Right lobe of liver (tissue), 6 donors: ENCODE measurements at regions not wholly inside any gene's neighbourhood (a gene's known extent, or its start where the extent isn't known, plus 50 kb on each side); places are given as distances from the start of the nearest gene placed in this dataset.

Source experiments
- ATAC-seq, 4 donors: fragments of 200-7000 bp; cut with Tn5 transposase; one replicate each; pipeline ENCODE4 v1.9.1; 2020; ENCODE audit warnings: mild to moderate bottlenecking in 4 of 4, moderate library complexity in 4 of 4
- DNase-seq, 3 donors: peaks; one replicate each; pipeline ENCODE4 v3.0.0-alpha.2; 2020
- H3K27ac ChIP-seq, 3 donors: fragments of 200-600 bp; one replicate each; pipeline ENCODE4 v1.8.0; 2022
- H3K27me3 ChIP-seq, 2 donors: fragments of 200-600 bp; one replicate each; pipeline ENCODE4 v1.8.0; 2022
- H3K36me3 ChIP-seq, 4 donors: fragments of 200-600 bp; sonication (generic) in 1 of 4; one replicate each; pipeline versions ENCODE4 v1.5.1 to v1.8.0; 2017 to 2022; ENCODE audit warnings: control low read depth in 1 of 4
- H3K4me1 ChIP-seq, 4 donors: fragments of 200-600 bp; sonication (generic) in 1 of 4; one replicate each; pipeline versions ENCODE4 v1.5.1 to v1.8.0; 2017 to 2022; ENCODE audit warnings: control low read depth in 1 of 4
- H3K4me3 ChIP-seq, 3 donors: fragments of 200-600 bp; one replicate each; pipeline ENCODE4 v1.8.0; 2022
- H3K9me3 ChIP-seq, 4 donors: fragments of 200-600 bp; sonication (generic) in 1 of 4; one replicate each; pipeline versions ENCODE4 v1.5.1 to v1.8.0; 2017 to 2022; ENCODE audit warnings: control low read depth in 1 of 4
- POLR2A ChIP-seq: fragments of 450-650 bp; IDR thresholded peaks from one replicate; pipeline ENCODE4 v1.6.1; 2017; ENCODE audit warnings: antibody characterized with exemption, mild to moderate bottlenecking
- WGBS: methylation state at CpG from one replicate; pipeline ENCODE4 v1.1.6; 2018; ENCODE audit warnings: low coverage, low lambda C conversion rate; ENCODE audit not compliant: insufficient coverage; ENCODE audit errors: missing lambda C conversion rate; 5-methylcytosine and 5-hydroxymethylcytosine counted together
- intact Hi-C, 2 donors: fragments of 100-400 bp; cut with DNase I; formaldehyde crosslinking; loops; one replicate each; pipeline versions ENCODE4 v1.11.2 to v1.14.1; 2022
- TF ChIP-seq, protein P1 (sequence below), 4 donors: fragments of 200-600 bp in 3 of 4; fragments of 450-650 bp in 1 of 4; IDR thresholded peaks; one replicate each; pipeline versions ENCODE4 v1.5.1 to v1.8.0; 2016 to 2022; ENCODE audit warnings: antibody characterized with exemption in 4 of 4, mild to moderate bottlenecking in 2 of 4
- donor health status: DM: no; HTN: yes; CAD: no.
- donor health status: DM: no; HTN: no; CAD: no.
- donor health status: DM: no; HTN: no; CAD: no.
- donor health status: DM: no; HTN: yes; CAD: no.
- donor health status: DM: no; HTN: yes; CAD: no.

GRCh38 chr12:97764700-97765099 lies 302.1 kb downstream of the RMST start:
- no peaks in the 10 kb centered on the region for H3K9me3 ChIP-seq
- DNase-seq (no peak), ATAC-seq (no peak)
- H3K27ac ChIP-seq, result no peak overlapping the region
- H3K4me3 ChIP-seq, result no peak overlapping the region
- intact Hi-C loops, result no loop called here
- no peaks in the 10 kb centered on the region for H3K27me3 ChIP-seq
- no peaks in the 10 kb centered on the region for H3K36me3 ChIP-seq
- TF ChIP-seq POLR2A, result no peak
- TF ChIP-seq, protein P1, sequence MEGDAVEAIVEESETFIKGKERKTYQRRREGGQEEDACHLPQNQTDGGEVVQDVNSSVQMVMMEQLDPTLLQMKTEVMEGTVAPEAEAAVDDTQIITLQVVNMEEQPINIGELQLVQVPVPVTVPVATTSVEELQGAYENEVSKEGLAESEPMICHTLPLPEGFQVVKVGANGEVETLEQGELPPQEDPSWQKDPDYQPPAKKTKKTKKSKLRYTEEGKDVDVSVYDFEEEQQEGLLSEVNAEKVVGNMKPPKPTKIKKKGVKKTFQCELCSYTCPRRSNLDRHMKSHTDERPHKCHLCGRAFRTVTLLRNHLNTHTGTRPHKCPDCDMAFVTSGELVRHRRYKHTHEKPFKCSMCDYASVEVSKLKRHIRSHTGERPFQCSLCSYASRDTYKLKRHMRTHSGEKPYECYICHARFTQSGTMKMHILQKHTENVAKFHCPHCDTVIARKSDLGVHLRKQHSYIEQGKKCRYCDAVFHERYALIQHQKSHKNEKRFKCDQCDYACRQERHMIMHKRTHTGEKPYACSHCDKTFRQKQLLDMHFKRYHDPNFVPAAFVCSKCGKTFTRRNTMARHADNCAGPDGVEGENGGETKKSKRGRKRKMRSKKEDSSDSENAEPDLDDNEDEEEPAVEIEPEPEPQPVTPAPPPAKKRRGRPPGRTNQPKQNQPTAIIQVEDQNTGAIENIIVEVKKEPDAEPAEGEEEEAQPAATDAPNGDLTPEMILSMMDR (IDR thresholded peaks at IDR 0.05), result no peak
- no peaks in the 10 kb centered on the region for H3K4me1 ChIP-seq

DNA sequence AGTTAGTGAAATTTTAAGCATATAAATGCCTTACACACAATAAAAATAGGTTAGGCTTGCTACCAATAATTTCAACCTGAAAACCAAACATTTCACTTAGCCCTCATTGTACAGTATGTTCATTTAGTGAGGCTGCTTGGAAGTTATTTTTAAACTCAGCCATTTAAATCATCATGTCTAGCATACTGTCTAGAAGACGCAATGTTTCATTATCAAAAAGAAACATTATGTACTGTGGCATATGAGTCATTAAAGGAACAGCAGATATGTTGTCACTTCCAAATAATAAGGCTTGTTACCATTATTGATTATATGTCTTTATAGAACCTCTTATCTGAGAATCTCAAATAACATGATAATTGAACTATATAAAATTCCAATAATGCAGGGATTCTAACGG lies 304.7 kb downstream of the RMST start:
- 57% methylated on average over 2 of the region's 2 CpGs for WGBS
- no peaks in the 10 kb centered on the region for H3K4me1 ChIP-seq
- TF ChIP-seq, protein P1 (IDR thresholded peaks at IDR 0.05), result no peak
- no peak for TF ChIP-seq POLR2A
- H3K27ac ChIP-seq, result no peak overlapping the region
- H3K36me3 ChIP-seq, result no peaks in the 10 kb centered on the region
- no peaks in the 10 kb centered on the region for H3K9me3 ChIP-seq
- H3K27me3 ChIP-seq, result no peaks in the 10 kb centered on the region
- DNase-seq, result no peak
- no peak for ATAC-seq
- no peak overlapping the region for H3K4me3 ChIP-seq
- intact Hi-C loops, result no loop called here

DNA sequence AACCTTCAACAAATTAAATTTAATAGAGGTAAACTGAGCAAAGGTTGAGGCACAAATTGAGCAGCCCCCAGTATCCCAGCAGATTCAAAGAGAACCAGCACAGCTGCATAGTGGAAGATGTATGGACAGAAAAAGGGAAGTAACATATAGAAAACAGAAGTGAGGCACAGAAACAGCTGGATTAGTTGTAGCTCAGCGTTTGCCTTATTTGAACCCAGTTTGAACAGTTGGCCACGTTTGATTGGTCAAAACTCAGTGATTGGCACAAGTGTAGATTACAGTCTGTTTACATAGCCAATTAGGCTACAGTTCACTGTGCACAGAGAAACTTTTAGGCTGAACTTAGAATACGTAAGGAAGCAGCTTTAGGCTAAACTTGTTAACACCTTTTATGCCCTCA lies 315.5 kb downstream of the RMST start:
- no peak overlapping the region for H3K27ac ChIP-seq
- no peaks in the 10 kb centered on the region for H3K9me3 ChIP-seq
- H3K4me3 ChIP-seq, result no peak overlapping the region
- ATAC-seq, result no peak
- no peaks in the 10 kb centered on the region for H3K27me3 ChIP-seq
- intact Hi-C loops, result no loop called here
- H3K36me3 ChIP-seq, result no peaks in the 10 kb centered on the region
- 38% methylated on average over 3 of the region's 3 CpGs for WGBS
- H3K4me1 ChIP-seq, result peaks cover 0 to 2% (median 0%) of the 10 kb centered on the region in 4 donors
- no peak for DNase-seq
- TF ChIP-seq, protein P1 (IDR thresholded peaks at IDR 0.05), result no peak
- no peak for TF ChIP-seq POLR2A

GRCh38 chr12:97781342-97781741 lies 318.7 kb downstream of the RMST start:
- no peak for ATAC-seq
- no peak for TF ChIP-seq POLR2A
- TF ChIP-seq, protein P1 (IDR thresholded peaks at IDR 0.05), result no peak

DNA sequence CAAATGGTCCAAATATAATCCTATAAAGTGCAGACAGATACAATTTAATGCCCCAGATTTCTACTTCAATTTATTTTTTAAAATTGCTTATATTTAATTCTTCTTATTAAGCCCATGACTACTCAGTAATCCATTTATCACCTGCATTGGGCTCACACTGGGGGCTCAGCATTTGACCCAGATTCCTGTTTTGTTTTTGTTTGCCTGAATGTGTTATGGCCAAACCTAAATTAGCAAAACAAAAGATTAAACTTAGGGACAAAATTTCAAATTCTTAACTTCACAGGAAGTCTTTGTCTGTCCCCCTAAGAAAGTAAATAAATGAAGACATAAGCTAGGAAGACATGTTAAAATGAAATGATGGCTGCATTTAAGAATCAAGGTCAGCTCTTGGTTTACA lies 322.3 kb downstream of the RMST start:
- H3K4me3 ChIP-seq, result no peak overlapping the region
- DNase-seq, result no peak
- no peaks in the 10 kb centered on the region for H3K4me1 ChIP-seq
- H3K36me3 ChIP-seq, result no peaks in the 10 kb centered on the region
- H3K27me3 ChIP-seq, result no peaks in the 10 kb centered on the region
- H3K9me3 ChIP-seq, result no peaks in the 10 kb centered on the region
- no peak overlapping the region for H3K27ac ChIP-seq
- TF ChIP-seq, protein P1 (IDR thresholded peaks at IDR 0.05), result no peak
- no peak for TF ChIP-seq POLR2A
- ATAC-seq, result no peak
- intact Hi-C loops, result no loop called here

More at GRCh38 chr12:97781342-97781741, 318.7 kb downstream of the RMST start:
- Histone ChIP-seq H3K27me3 (no peaks in the 10 kb centered on the region), H3K36me3 (no peaks in the 10 kb centered on the region), H3K4me3 (no peak overlapping the region), H3K9me3 (no peaks in the 10 kb centered on the region), H3K27ac (no peak overlapping the region), H3K4me1 (no peaks in the 10 kb centered on the region)
- no peak for DNase-seq
- 61% methylated on average over 5 of the region's 5 CpGs for WGBS
- intact Hi-C loops, result no loop called here
